HG03558 (cell line): ENCODE measurements at regions not wholly inside any gene's neighbourhood (a gene's known extent, or its start where the extent isn't known, plus 50 kb on each side); places are given as distances from the start of the nearest gene placed in this dataset.

Experiments
- ATAC-seq: cut with Tn5 transposase; IDR thresholded peaks from one replicate; pipeline ENCODE4 v1.9.1; 2021; ENCODE audit warnings: moderate number of reproducible peaks; ENCODE audit not compliant: unreplicated experiment; ENCODE audit errors: extremely low read depth

DNA sequence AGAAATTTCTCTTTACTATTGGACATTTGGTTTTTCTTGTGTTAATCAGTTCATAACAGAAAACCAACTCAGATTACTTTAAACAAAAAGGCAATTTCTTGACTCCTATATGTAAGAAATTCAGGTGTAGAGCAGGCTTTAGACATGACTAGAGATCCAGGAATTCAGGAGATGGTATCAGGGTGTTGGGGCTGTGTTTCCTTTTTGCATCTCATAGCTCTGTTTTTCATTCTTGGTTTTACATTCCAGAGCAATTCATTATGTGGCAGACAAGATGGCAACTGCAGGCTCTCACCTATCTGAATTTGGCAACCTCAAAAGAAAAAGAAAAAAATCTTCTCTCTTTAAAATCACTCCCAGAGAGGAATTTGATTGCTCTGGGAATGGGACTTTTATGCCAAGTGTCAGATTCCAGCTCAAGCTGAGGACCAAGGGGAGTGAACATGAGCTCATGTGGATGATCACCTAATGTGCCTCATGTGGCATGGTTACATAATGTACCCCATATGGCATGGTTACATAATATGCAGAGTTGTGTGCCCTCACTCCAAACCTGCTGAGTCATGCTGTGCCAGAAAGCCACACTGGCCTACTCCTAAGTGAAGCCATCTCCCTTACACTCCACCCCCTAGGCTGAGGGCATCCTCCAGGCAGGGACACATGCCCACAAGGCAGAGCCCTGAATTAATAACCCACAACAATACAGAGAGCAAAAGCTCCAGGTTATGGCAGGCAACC, 282.7 kb downstream of the MBD2 start:
- no peak for ATAC-seq

- no peak for ATAC-seq
Observed at GRCh38 chr18:53937037-53937436, 287.4 kb downstream of the MBD2 start.

DNA sequence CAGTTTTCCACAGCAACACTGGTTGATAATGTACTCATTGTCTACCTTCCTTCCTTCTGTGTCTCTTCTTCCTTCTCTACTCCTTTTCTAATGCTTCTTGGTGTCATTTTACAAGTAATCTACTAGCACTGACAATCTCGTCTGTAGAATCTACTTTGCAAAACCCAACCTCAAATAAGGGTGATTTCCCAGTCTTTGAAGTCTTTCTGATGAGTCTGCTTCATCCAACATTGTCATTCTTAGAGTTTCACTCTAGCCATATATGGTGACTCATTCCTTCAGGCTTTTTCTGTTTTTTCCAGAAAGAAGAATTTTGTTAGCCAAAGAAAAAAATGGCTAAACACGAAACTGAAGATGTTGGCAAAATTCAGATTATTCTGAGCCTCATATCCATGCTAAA, 288.7 kb downstream of the MBD2 start:
- no peak for ATAC-seq

GRCh38 chr18:53935399-53935798, 289.1 kb downstream of the MBD2 start:
- no peak for ATAC-seq

DNA sequence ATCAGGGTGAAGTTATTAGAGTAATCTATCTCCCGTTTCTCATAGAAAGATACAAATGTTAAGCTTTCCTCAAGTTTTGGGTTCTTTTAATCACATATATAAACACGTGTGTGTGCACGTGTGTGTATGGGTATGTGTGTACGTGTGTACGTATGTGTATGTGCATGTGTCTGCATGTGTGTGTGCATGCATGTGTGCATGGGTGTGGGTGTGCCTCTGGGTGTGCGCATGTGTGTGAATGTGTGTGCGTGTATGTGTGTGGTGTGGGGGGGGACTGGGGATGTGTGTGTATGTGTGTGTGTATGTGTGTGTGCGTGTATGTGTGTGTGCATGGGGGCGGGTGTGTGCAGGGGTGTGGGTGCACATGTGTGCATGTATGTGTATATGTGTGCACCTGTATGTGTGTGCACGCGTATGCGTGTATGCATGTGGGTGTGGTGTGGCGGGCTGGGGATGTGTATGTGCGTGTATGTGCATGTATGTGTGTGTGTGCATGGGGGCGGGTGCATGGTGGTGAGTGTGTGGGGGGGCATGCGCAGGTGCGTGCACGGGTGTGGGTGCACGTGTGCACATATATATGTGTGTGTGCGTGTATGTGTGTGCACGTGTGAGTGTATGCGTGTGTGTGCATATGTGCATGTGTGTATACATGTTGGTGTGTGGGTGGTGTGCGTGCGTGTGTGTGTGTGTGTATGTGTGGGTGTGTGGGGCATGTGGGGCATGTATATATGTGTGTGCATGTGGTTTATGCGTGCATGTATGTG, 304.0 kb downstream of the MBD2 start:
- no peak for ATAC-seq

- ATAC-seq: no peak
Observed at GRCh38 chr18:53918091-53918490, 306.4 kb downstream of the MBD2 start.

GRCh38 chr18:53911200-53911599, 313.3 kb downstream of the MBD2 start:
- ATAC-seq: no peak

GRCh38 chr18:53909668-53910067, 314.8 kb downstream of the MBD2 start:
- ATAC-seq: no peak

- no peak for ATAC-seq
Observed at GRCh38 chr18:53907921-53908320, 316.5 kb downstream of the MBD2 start.

DNA sequence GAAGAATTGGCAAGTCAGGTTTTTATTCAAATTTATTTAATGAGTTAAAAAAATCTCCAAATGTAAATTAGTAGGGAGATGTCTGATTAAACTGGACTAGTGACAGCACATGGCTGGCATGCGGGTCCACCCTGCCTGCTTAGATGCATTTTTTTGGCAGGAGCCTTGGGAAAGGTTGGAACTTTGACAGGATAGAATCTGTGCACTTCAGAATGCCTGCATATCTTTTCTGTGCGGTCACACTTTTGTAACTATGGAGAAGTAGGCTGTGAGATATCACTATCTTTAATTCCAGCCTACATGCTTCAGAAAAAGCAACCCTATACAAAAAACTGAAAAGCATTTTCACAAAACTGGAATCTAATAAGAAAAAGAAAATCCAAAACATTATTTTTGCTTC, 317.8 kb downstream of the MBD2 start:
- no peak for ATAC-seq

GRCh38 chr18:53894675-53895442, 329.6 kb downstream of the MBD2 start:
- no peak for ATAC-seq

- no peak for ATAC-seq
Observed at GRCh38 chr18:53887447-53887846, 337.0 kb downstream of the MBD2 start.

- ATAC-seq: no peak
Observed at GRCh38 chr18:53886058-53886457, 338.4 kb downstream of the MBD2 start.

DNA sequence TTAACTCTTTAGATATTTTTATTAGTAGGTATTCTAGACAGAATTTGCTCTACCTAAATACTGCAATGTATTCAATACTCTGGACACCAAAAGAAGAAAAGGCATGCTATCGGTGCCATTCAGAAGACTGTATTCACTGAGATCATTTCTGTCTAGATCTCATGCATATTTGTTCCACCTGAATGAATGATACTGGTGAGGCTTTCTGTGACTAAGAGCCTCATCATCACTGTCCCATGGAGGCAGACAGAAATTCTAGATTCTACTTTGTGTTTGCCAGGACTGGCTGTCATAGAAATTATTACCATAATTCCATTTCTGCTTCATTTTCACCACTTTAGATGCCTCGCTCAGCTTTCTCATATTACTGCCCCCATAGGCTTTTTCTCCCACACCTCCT, 340.7 kb downstream of the MBD2 start:
- ATAC-seq: no peak

- ATAC-seq: no peak
Observed at GRCh38 chr18:53874103-53874502, 350.4 kb downstream of the MBD2 start.

- ATAC-seq: no peak
Observed at GRCh38 chr18:53864770-53865169, 359.7 kb downstream of the MBD2 start.

DNA sequence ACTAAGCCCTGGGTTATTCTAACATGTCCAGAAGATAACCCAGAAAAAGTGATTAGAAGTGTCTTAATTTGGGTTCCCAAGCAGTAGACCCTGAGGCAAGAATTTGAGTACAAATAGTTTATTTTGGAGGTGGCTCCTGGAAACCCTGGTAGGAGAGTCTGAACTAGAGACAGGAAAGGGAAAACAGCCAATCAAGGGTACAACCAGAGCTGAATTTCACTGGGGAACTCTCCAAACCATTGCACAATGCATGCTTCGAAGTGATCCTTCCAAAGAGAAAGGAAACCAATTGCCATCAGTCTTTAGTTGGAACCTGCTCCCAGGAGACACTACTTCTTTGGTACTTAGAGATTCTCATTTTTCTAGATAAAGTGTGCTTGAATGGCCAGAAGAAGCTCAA, 361.5 kb downstream of the MBD2 start:
- no peak for ATAC-seq

DNA sequence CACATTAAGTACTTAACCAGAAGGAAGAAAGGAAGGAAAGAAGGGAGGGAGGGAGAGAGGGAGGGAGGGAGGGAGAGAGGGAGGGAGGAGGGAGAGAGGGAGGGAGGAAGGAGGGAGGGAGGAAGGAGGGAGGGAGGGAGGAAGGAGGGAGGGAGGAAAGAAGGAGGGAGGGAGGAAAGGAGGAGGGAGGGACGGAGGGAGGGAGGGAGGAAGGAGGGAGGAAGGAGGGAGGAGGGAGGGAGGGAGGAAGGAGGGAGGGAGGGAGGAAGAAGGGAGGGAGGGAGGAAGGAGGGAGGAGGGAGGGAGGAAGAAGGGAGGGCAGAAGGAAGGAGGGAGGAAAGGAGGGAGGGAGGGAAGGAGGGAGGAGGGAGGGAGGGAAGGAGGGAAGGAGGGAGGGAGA, 363.3 kb downstream of the MBD2 start:
- no peak for ATAC-seq

DNA sequence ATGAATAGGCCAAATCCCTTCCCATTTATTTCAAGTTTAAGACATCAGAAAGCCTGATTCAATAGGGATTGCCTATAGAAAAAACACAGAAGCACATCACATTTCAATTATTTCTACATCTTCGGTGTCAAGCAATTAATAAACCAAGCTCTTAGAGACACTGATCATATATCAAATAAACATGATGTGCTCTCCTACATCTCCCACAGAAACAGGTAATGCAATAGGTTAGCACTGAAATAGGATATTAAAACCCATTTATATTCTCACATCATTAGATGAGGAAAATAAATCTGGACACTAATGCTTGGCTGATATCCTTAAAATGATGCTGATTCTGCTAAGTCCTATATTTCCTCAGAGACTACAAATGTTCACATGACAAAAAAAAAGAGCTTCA, 364.7 kb downstream of the MBD2 start:
- ATAC-seq: no peak

DNA sequence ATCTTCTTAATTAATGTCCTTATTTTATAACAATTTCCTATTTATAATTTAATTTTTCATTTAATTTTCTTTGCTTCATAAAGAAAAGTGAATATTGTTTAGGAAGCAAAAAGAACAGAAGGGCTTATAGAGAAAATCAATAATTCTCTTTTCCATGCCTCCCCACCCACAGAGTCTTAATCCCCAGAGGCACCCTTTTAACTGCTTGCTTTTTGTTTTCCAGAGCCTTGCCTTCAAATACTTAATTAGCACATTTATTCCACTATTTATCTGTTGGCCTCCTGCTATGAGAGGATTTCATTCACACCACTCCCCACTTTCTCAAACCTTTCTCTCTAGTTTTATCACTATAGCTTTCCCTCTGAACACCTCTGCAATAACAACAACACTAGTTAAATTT, 373.6 kb downstream of the MBD2 start:
- no peak for ATAC-seq

DNA sequence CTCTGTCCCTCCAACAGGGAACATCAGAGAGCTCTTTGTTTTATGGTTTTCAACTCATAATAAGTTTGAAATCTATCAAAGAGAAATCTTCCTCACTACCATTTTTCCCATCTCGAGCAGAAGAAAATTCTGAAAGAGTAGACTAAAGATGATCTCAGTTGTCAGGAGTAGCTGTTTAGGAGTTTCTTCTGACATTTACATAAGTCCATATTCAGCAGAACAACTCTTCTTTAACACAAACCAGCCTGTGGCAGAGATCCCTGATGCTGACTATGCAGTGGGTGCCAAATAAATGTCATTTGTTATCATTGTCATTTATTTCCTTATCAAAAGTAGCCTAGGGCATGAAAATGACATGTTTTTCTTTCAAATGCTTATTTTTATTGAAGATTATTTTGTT, 380.7 kb downstream of the MBD2 start:
- no peak for ATAC-seq
